ENCODE measurements at regions not wholly inside any gene's neighbourhood (a gene's known extent, or its start where the extent isn't known, plus 50 kb on each side); places are given as distances from the start of the nearest gene placed in this dataset.

GRCh38 chr3:6264906-6265305, 596.0 kb upstream of the GRM7 start:
- Histone ChIP-seq H3K9ac (ENCODE audit: low read depth, low read length, poor library complexity) (no peak overlapping the region), H3K23ac (ENCODE audit: low read depth, low read length, poor library complexity) (no peak overlapping the region), H3K79me1 (ENCODE audit: low read depth, low read length) (no peaks in the 10 kb centered on the region), H3K14ac (ENCODE audit: low read length) (no peak overlapping the region), H2BK15ac (ENCODE audit: low read length) (no peak overlapping the region), H4K8ac (ENCODE audit: low read depth, low read length) (no peak overlapping the region), H3K9me3 (replicated peaks in 1 of 2; ENCODE audit: control insufficient read depth in 2 of 2, insufficient read depth in 1 of 2, low read depth in 1 of 2, low read length in 2 of 2) (no peaks in the 10 kb centered on the region), H3K27me3 (ENCODE audit: control insufficient read depth in 3 of 3, insufficient read depth in 3 of 3, low read depth in 1 of 3, low read length in 3 of 3) (no peaks in the 10 kb centered on the region), H3K4me2 (ENCODE audit: insufficient read depth, low read length, poor library complexity, severe bottlenecking) (no peak overlapping the region), H3K18ac (ENCODE audit: low read length) (no peak overlapping the region), H2BK12ac (ENCODE audit: low read length) (no peak overlapping the region), H4K91ac (ENCODE audit: low read depth, low read length, poor library complexity) (no peak overlapping the region), H3K4me3 (ENCODE audit: low read length in 2 of 2) (no peak overlapping the region), H2AK5ac (ENCODE audit: low read depth, low read length) (no peak overlapping the region), H3K36me3 (replicated peaks in 1 of 2; ENCODE audit: control insufficient read depth in 2 of 2, insufficient read depth in 2 of 2, low read length in 2 of 2) (no peaks in the 10 kb centered on the region), H3K4me1 (ENCODE audit: control insufficient read depth in 2 of 2, insufficient read depth in 1 of 2, low read depth in 1 of 2, low read length in 2 of 2) (no peaks in the 10 kb centered on the region), H3K27ac (replicated peaks; ENCODE audit: low read length) (no peak overlapping the region), H2BK120ac (ENCODE audit: low read depth, low read length) (no peak overlapping the region), H2BK5ac (ENCODE audit: low read length) (no peak overlapping the region), H2AFZ (ENCODE audit: low read length) (no peak overlapping the region), H3K4ac (ENCODE audit: low read length) (no peak overlapping the region)
- no peak for DNase-seq (ENCODE audit: low spot score)
- no CpG with 5 or more reads among the region's 1 CpG for WGBS, 2 donors (ENCODE audit: extremely low coverage in 2 of 2, insufficient read length in 2 of 2, insufficient replicate concordance in 1 of 2)

- no peak overlapping the region for H3K4me3 ChIP-seq (ENCODE audit: low read length in 2 of 2)
- no peaks in the 10 kb centered on the region for H3K4me1 ChIP-seq (ENCODE audit: control insufficient read depth in 2 of 2, insufficient read depth in 1 of 2, low read depth in 1 of 2, low read length in 2 of 2)
- H3K9me3 ChIP-seq (replicated peaks in 1 of 2; ENCODE audit: control insufficient read depth in 2 of 2, insufficient read depth in 1 of 2, low read depth in 1 of 2, low read length in 2 of 2) = no peaks in the 10 kb centered on the region
- no peaks in the 10 kb centered on the region for H3K36me3 ChIP-seq (replicated peaks in 1 of 2; ENCODE audit: control insufficient read depth in 2 of 2, insufficient read depth in 2 of 2, low read length in 2 of 2)
- H3K9ac ChIP-seq (ENCODE audit: low read depth, low read length, poor library complexity) = no peak overlapping the region
- H3K27me3 ChIP-seq (ENCODE audit: control insufficient read depth in 3 of 3, insufficient read depth in 3 of 3, low read depth in 1 of 3, low read length in 3 of 3) = no peaks in the 10 kb centered on the region
- H2BK15ac ChIP-seq (ENCODE audit: low read length) = no peak overlapping the region
- no peak overlapping the region for H2BK120ac ChIP-seq (ENCODE audit: low read depth, low read length)
- no peak overlapping the region for H4K8ac ChIP-seq (ENCODE audit: low read depth, low read length)
- no peak overlapping the region for H4K91ac ChIP-seq (ENCODE audit: low read depth, low read length, poor library complexity)
- no peaks in the 10 kb centered on the region for H3K79me1 ChIP-seq (ENCODE audit: low read depth, low read length)
- H3K4me2 ChIP-seq (ENCODE audit: insufficient read depth, low read length, poor library complexity, severe bottlenecking) = no peak overlapping the region
- H3K14ac ChIP-seq (ENCODE audit: low read length) = no peak overlapping the region
- no CpG with 5 or more reads among the region's 5 CpGs for WGBS, 2 donors (ENCODE audit: extremely low coverage in 2 of 2, insufficient read length in 2 of 2, insufficient replicate concordance in 1 of 2)
- DNase-seq (ENCODE audit: low spot score) = no peak
- H2AK5ac ChIP-seq (ENCODE audit: low read depth, low read length) = no peak overlapping the region
- H2BK12ac ChIP-seq (ENCODE audit: low read length) = no peak overlapping the region
- H2AFZ ChIP-seq (ENCODE audit: low read length) = no peak overlapping the region
- no peak overlapping the region for H3K4ac ChIP-seq (ENCODE audit: low read length)
- no peak overlapping the region for H3K27ac ChIP-seq (replicated peaks; ENCODE audit: low read length)
- H2BK5ac ChIP-seq (ENCODE audit: low read length) = no peak overlapping the region
- H3K23ac ChIP-seq (ENCODE audit: low read depth, low read length, poor library complexity) = no peak overlapping the region
- no peak overlapping the region for H3K18ac ChIP-seq (ENCODE audit: low read length)
Observed at GRCh38 chr3:6266135-6266534, 594.8 kb upstream of the GRM7 start.

GRCh38 chr3:6273878-6274277, 587.0 kb upstream of the GRM7 start:
- DNase-seq (ENCODE audit: low spot score) = no peak
- H3K36me3 ChIP-seq (replicated peaks in 1 of 2; ENCODE audit: control insufficient read depth in 2 of 2, insufficient read depth in 2 of 2, low read length in 2 of 2) = no peaks in the 10 kb centered on the region
- no peak overlapping the region for H2AK5ac ChIP-seq (ENCODE audit: low read depth, low read length)
- H2AFZ ChIP-seq (ENCODE audit: low read length) = no peak overlapping the region
- no peaks in the 10 kb centered on the region for H3K27me3 ChIP-seq (ENCODE audit: control insufficient read depth in 3 of 3, insufficient read depth in 3 of 3, low read depth in 1 of 3, low read length in 3 of 3)
- peaks cover 0 to 3% of the 10 kb centered on the region in 2 donors for H3K9me3 ChIP-seq (replicated peaks in 1 of 2; ENCODE audit: control insufficient read depth in 2 of 2, insufficient read depth in 1 of 2, low read depth in 1 of 2, low read length in 2 of 2)
- H2BK12ac ChIP-seq (ENCODE audit: low read length) = no peak overlapping the region
- no peak overlapping the region for H2BK5ac ChIP-seq (ENCODE audit: low read length)
- H2BK15ac ChIP-seq (ENCODE audit: low read length) = no peak overlapping the region
- H3K18ac ChIP-seq (ENCODE audit: low read length) = no peak overlapping the region
- H3K27ac ChIP-seq (replicated peaks; ENCODE audit: low read length) = no peak overlapping the region
- WGBS, 2 donors (ENCODE audit: extremely low coverage in 2 of 2, insufficient read length in 2 of 2, insufficient replicate concordance in 1 of 2) = no CpG with 5 or more reads among the region's 3 CpGs
- no peak overlapping the region for H4K91ac ChIP-seq (ENCODE audit: low read depth, low read length, poor library complexity)
- no peaks in the 10 kb centered on the region for H3K79me1 ChIP-seq (ENCODE audit: low read depth, low read length)
- H3K4ac ChIP-seq (ENCODE audit: low read length) = no peak overlapping the region
- H3K9ac ChIP-seq (ENCODE audit: low read depth, low read length, poor library complexity) = no peak overlapping the region
- no peak overlapping the region for H2BK120ac ChIP-seq (ENCODE audit: low read depth, low read length)
- H4K8ac ChIP-seq (ENCODE audit: low read depth, low read length) = no peak overlapping the region
- H3K4me1 ChIP-seq (ENCODE audit: control insufficient read depth in 2 of 2, insufficient read depth in 1 of 2, low read depth in 1 of 2, low read length in 2 of 2) = no peaks in the 10 kb centered on the region
- H3K4me3 ChIP-seq (ENCODE audit: low read length in 2 of 2) = no peak overlapping the region
- H3K14ac ChIP-seq (ENCODE audit: low read length) = no peak overlapping the region
- H3K4me2 ChIP-seq (ENCODE audit: insufficient read depth, low read length, poor library complexity, severe bottlenecking) = no peak overlapping the region
- H3K23ac ChIP-seq (ENCODE audit: low read depth, low read length, poor library complexity) = no peak overlapping the region

GRCh38 chr3:6281662-6282061, 579.3 kb upstream of the GRM7 start:
- H3K36me3 ChIP-seq (replicated peaks in 1 of 2; ENCODE audit: control insufficient read depth in 2 of 2, insufficient read depth in 2 of 2, low read length in 2 of 2) = no peaks in the 10 kb centered on the region
- no peak overlapping the region for H3K4ac ChIP-seq (ENCODE audit: low read length)
- no peak overlapping the region for H3K14ac ChIP-seq (ENCODE audit: low read length)
- no peak overlapping the region for H3K27ac ChIP-seq (replicated peaks; ENCODE audit: low read length)
- no peaks in the 10 kb centered on the region for H3K9me3 ChIP-seq (replicated peaks in 1 of 2; ENCODE audit: control insufficient read depth in 2 of 2, insufficient read depth in 1 of 2, low read depth in 1 of 2, low read length in 2 of 2)
- no peak overlapping the region for H2BK120ac ChIP-seq (ENCODE audit: low read depth, low read length)
- no peak overlapping the region for H3K4me2 ChIP-seq (ENCODE audit: insufficient read depth, low read length, poor library complexity, severe bottlenecking)
- no peak overlapping the region for H3K18ac ChIP-seq (ENCODE audit: low read length)
- H4K8ac ChIP-seq (ENCODE audit: low read depth, low read length) = no peak overlapping the region
- no peak overlapping the region for H2AFZ ChIP-seq (ENCODE audit: low read length)
- no peaks in the 10 kb centered on the region for H3K27me3 ChIP-seq (ENCODE audit: control insufficient read depth in 3 of 3, insufficient read depth in 3 of 3, low read depth in 1 of 3, low read length in 3 of 3)
- no peak overlapping the region for H2BK15ac ChIP-seq (ENCODE audit: low read length)
- H3K79me1 ChIP-seq (ENCODE audit: low read depth, low read length) = no peaks in the 10 kb centered on the region
- no peak overlapping the region for H3K4me3 ChIP-seq (ENCODE audit: low read length in 2 of 2)
- DNase-seq (ENCODE audit: low spot score) = no peak
- no peak overlapping the region for H3K9ac ChIP-seq (ENCODE audit: low read depth, low read length, poor library complexity)
- no peaks in the 10 kb centered on the region for H3K4me1 ChIP-seq (ENCODE audit: control insufficient read depth in 2 of 2, insufficient read depth in 1 of 2, low read depth in 1 of 2, low read length in 2 of 2)
- H2BK5ac ChIP-seq (ENCODE audit: low read length) = no peak overlapping the region
- no peak overlapping the region for H4K91ac ChIP-seq (ENCODE audit: low read depth, low read length, poor library complexity)
- H2AK5ac ChIP-seq (ENCODE audit: low read depth, low read length) = no peak overlapping the region
- H3K23ac ChIP-seq (ENCODE audit: low read depth, low read length, poor library complexity) = no peak overlapping the region
- H2BK12ac ChIP-seq (ENCODE audit: low read length) = no peak overlapping the region
